Osteocyte (in vitro differentiated cells): ENCODE measurements at regions not wholly inside any gene's neighbourhood (a gene's known extent, or its start where the extent isn't known, plus 50 kb on each side); places are given as distances from the start of the nearest gene placed in this dataset.
"Not testable (repeated sequence)": the region's sequence is repeated elsewhere in the genome, so short reads cannot be mapped to it uniquely, and the experiment has no call there.

Source experiments
- DNase-seq: peaks from one replicate; pipeline ENCODE4 v3.0.0; 2021; ENCODE audit warnings: mixed read lengths; ENCODE audit not compliant: unreplicated experiment; ENCODE audit errors: extremely low spot score
- H3K27ac Mint-ChIP-seq: one replicate; pipeline ENCODE4 v1.8.0; 2021; ENCODE audit warnings: mild to moderate bottlenecking, mixed read lengths; ENCODE audit not compliant: unreplicated experiment
- H3K27me3 Mint-ChIP-seq: one replicate; pipeline ENCODE4 v1.8.0; 2021; ENCODE audit warnings: mixed read lengths; ENCODE audit not compliant: unreplicated experiment
- H3K36me3 Mint-ChIP-seq: one replicate; pipeline ENCODE4 v1.8.0; 2021; ENCODE audit warnings: mixed read lengths; ENCODE audit not compliant: unreplicated experiment
- H3K4me1 Mint-ChIP-seq: one replicate; pipeline ENCODE4 v1.8.0; 2021; ENCODE audit warnings: mixed read lengths; ENCODE audit not compliant: unreplicated experiment
- H3K4me3 Mint-ChIP-seq: one replicate; pipeline ENCODE4 v1.8.0; 2021; ENCODE audit warnings: mild to moderate bottlenecking, moderate library complexity, mixed read lengths; ENCODE audit not compliant: unreplicated experiment
- H3K9me3 Mint-ChIP-seq: one replicate; pipeline ENCODE4 v1.8.0; 2021; ENCODE audit warnings: mixed read lengths; ENCODE audit not compliant: unreplicated experiment
- TF ChIP-seq, protein P1 (sequence below): fragments of 200-600 bp; sonication (generic); IDR thresholded peaks from 2 replicates; pipeline ENCODE4 v1.5.0; 2021; ENCODE audit warnings: antibody characterized with exemption, mild to moderate bottlenecking, moderate library complexity

DNA sequence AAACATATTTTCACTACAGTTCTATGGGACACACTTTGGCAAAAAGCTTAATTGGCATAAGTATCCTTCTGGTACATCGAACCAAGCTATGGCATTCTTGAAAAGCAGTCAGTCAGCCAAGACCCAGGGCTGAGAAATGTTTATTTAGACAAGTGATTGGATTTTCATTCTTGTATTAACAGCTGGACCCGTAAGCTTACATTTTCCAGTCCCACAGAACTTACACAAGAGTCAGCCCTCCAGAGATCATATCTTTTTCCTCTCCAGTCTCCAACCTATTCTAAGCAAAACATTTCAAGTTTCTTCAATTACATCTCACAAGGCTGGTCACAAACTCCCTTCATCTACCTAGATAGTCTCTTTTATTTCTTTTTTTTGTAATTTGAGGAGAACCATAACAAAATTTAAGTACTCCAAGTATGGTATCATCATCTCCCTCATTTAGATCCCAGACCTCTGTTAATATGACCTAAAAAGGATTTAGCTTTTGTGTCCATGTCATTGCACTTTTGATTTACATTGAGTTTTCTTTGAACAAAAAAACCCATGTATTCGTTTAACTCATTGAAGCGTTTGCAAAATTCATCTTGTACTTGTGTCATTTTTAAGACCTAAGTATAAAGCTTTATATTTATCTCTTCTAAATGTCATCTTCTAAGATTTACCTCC is 67.9 kb upstream of the GRK3 start:
- no peaks in the 10 kb centered on the region for H3K9me3 Mint-ChIP-seq

DNA sequence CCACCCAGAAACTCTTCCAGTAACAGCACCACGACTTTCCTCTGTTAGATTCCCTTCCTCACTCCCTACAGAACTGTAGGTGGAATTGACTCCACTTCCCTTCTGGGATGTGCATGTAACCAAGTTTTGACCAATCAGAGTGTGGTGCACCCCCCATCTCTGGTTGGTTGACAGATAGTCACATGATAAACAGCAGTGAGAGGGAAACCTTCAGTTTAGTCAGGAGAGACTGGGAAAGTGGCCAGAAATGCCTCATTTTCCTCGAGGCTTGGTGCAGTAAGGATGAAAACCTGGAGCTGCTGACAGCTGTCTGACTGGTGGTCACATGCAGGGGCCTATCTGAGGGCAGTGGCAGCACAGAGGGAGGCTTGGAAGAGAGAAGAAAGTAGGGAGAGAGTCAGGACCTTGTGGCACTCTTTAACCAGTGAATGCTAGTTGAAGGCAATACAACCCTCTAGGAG is 67.3 kb upstream of the GRK3 start:
- Mint-ChIP-seq H3K4me3 (no peak overlapping the region), H3K27me3 (no peaks in the 10 kb centered on the region), H3K36me3 (peaks cover 7% of the 10 kb centered on the region), H3K27ac (no peak overlapping the region), H3K9me3 (no peaks in the 10 kb centered on the region), H3K4me1 (peaks cover 22% of the 10 kb centered on the region)
- TF ChIP-seq, protein P1, sequence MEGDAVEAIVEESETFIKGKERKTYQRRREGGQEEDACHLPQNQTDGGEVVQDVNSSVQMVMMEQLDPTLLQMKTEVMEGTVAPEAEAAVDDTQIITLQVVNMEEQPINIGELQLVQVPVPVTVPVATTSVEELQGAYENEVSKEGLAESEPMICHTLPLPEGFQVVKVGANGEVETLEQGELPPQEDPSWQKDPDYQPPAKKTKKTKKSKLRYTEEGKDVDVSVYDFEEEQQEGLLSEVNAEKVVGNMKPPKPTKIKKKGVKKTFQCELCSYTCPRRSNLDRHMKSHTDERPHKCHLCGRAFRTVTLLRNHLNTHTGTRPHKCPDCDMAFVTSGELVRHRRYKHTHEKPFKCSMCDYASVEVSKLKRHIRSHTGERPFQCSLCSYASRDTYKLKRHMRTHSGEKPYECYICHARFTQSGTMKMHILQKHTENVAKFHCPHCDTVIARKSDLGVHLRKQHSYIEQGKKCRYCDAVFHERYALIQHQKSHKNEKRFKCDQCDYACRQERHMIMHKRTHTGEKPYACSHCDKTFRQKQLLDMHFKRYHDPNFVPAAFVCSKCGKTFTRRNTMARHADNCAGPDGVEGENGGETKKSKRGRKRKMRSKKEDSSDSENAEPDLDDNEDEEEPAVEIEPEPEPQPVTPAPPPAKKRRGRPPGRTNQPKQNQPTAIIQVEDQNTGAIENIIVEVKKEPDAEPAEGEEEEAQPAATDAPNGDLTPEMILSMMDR = no peak
- DNase-seq = no peak

More for the DNA sequence above, 67.9 kb upstream of the GRK3 start:
- Mint-ChIP-seq H3K27ac (no peak overlapping the region), H3K27me3 (no peaks in the 10 kb centered on the region), H3K36me3 (peaks cover 7% of the 10 kb centered on the region), H3K4me3 (no peak overlapping the region), H3K4me1 (peaks cover 18% of the 10 kb centered on the region)
- TF ChIP-seq, protein P1 = no peak
- DNase-seq = no peak

DNA sequence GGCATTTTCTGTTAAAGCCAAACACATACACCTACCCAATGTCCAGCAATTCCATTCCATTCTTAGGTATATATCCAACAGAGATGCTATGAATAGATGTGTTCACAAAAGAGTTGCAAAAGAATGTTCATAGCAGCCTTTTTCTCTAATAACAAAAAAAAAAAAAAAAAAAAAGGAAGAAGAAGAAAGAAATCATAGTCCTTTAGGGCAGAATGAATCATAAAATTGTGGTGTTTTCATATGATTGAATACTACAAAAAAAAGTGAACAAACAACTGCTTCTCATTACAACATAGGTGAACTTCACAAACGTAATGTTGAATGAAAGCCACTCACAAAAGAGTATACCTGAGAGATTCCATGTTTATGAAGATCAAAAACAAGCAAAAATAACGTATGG is 66.8 kb upstream of the GRK3 start:
- H3K9me3 Mint-ChIP-seq = no peaks in the 10 kb centered on the region
- H3K27me3 Mint-ChIP-seq = no peaks in the 10 kb centered on the region
- H3K27ac Mint-ChIP-seq = no peak overlapping the region
- H3K36me3 Mint-ChIP-seq = peaks cover 7% of the 10 kb centered on the region
- DNase-seq = no peak
- peaks cover 22% of the 10 kb centered on the region for H3K4me1 Mint-ChIP-seq
- TF ChIP-seq, protein P1 = no peak
- no peak overlapping the region for H3K4me3 Mint-ChIP-seq

DNA sequence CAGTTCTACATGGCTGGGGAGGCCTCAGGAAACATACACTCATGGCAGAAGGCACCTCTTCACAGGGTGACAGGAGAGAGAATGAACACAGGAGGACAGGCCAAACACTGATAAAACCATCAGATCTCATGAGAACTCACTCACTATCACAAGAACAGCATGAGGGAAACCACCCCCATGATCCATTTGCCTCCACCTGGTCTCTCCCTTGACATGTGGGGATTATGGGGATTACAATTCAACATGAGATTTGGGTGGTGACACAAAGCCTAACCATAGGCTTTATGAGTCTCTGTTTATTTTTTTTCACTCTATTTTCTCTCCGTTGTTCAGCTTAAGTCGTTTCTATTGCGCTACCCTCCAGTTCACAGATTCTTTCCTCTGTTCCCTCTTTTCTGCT is 63.8 kb upstream of the GRK3 start:
- not testable (repeated sequence) for H3K36me3 Mint-ChIP-seq, H3K27ac Mint-ChIP-seq, H3K4me3 Mint-ChIP-seq, H3K9me3 Mint-ChIP-seq, H3K27me3 Mint-ChIP-seq, DNase-seq
- H3K4me1 Mint-ChIP-seq = peaks cover 22% of the 10 kb centered on the region

DNA sequence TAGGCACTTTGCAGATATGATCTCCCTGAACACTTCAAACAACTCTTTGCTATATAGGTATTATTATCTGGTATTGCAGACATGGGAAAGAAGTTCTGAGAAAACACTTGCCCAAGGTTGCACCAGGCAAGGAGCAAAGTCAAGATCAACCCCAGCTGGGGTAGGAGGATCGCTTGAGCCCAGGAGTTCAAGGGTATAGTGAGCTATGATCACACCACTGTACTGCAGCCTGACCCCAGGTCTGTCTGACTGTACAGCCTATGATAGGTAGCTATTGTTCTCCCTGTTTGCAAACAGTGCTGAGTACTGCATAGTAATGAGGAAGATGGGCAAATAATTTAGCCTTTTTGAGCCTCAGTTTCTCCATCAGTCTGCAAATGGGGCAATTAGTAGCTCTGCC is 60.5 kb upstream of the GRK3 start:
- not testable (repeated sequence) for H3K27ac Mint-ChIP-seq, DNase-seq, H3K4me3 Mint-ChIP-seq, H3K4me1 Mint-ChIP-seq, H3K27me3 Mint-ChIP-seq, H3K36me3 Mint-ChIP-seq, H3K9me3 Mint-ChIP-seq

DNA sequence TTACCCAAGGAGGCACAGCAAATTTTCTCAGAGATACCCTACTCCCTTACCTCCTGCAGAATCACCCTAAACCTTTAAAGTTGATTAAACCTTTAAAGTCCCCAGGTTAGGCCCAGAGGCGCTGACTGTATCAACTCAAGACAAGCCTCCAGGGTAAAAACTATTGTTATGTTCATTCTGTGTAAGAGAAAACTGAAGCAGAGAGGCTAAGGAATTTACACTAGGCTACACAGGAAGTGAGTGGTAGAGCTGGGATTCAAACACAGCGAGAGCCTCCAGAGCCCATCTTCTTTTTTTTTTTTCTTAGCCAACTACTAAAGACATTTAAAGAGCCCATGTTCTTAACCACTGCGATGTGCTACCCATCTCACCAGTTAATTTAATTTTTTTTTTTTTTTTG is 56.3 kb upstream of the GRK3 start:
- Mint-ChIP-seq H3K36me3 (peaks cover 8% of the 10 kb centered on the region), H3K27me3 (no peaks in the 10 kb centered on the region), H3K4me1 (no peaks in the 10 kb centered on the region), H3K9me3 (no peaks in the 10 kb centered on the region), H3K4me3 (no peak overlapping the region), H3K27ac (no peak overlapping the region)
- TF ChIP-seq, protein P1 = no peak
- no peak for DNase-seq
